ENCODE measurements at regions not wholly inside any gene's neighbourhood (a gene's known extent, or its start where the extent isn't known, plus 50 kb on each side); places are given as distances from the start of the nearest gene placed in this dataset.

DNA sequence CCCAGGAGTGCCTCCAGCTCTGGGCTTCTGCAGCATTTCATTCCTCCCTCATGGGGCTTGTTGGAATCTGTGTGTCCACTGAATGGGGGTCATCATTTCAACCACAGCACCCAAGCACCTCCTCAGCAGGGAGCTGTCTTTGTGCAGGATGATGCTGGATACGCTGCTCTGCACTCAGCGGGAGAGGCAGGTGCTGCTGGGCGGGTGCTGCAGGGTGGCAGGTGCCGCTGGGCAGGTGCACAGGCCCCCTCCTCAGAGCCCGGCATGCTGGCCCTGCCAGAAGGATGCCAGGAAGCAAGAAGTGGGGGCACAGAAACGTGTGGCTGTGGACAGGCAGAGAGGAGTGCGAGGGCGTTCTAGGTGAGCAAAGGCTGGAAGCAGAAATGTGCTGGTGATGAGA, 121.8 kb upstream of the VSTM2B start:
- Histone ChIP-seq H3K36me3 (ENCODE audit: control insufficient read depth, insufficient read depth, low read length) (no peaks in the 10 kb centered on the region), H3K9me3 (ENCODE audit: control insufficient read depth, insufficient read depth, low read depth, low read length) (no peaks in the 10 kb centered on the region), H3K27me3 (ENCODE audit: control insufficient read depth, insufficient read depth, low read length) (peaks cover 4% of the 10 kb centered on the region; the same call in 1 of the 2 replicates), H3K4me3 (ENCODE audit: low read depth in 2 of 2, low read length in 2 of 2) (no peak overlapping the region), H3K4me1 (ENCODE audit: control insufficient read depth, insufficient read depth, low read length) (peaks cover 3% of the 10 kb centered on the region), H3K27ac (ENCODE audit: low read length) (no peak overlapping the region)
- no TSS peak for BruUV-seq (replicated peaks)
- intact Hi-C loops (cut with micrococcal nuclease; ENCODE audit: unreplicated experiment) (no loop called here), in situ Hi-C loops (cut with HindIII; ENCODE audit: low pct_unique_long_range_greater_than_20kb, low sequenced_read_pairs) (no loop called here)
- CTCF ChIA-PET, result no interaction called here
- ATAC-seq (no peak), DNase-seq (ENCODE audit: low read depth, low spot score) (no peak)
- TF ChIP-seq, protein P1, sequence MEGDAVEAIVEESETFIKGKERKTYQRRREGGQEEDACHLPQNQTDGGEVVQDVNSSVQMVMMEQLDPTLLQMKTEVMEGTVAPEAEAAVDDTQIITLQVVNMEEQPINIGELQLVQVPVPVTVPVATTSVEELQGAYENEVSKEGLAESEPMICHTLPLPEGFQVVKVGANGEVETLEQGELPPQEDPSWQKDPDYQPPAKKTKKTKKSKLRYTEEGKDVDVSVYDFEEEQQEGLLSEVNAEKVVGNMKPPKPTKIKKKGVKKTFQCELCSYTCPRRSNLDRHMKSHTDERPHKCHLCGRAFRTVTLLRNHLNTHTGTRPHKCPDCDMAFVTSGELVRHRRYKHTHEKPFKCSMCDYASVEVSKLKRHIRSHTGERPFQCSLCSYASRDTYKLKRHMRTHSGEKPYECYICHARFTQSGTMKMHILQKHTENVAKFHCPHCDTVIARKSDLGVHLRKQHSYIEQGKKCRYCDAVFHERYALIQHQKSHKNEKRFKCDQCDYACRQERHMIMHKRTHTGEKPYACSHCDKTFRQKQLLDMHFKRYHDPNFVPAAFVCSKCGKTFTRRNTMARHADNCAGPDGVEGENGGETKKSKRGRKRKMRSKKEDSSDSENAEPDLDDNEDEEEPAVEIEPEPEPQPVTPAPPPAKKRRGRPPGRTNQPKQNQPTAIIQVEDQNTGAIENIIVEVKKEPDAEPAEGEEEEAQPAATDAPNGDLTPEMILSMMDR (IDR thresholded peaks at IDR 0.05), result no peak
- TF ChIP-seq TCF7L2 (IDR thresholded peaks at IDR 0.05; ENCODE audit: low read depth, low read length) (no peak), SIN3A (IDR thresholded peaks at IDR 0.05; ENCODE audit: borderline replicate concordance, insufficient read depth, low read depth, low read length) (no peak), POLR2AphosphoS5 (IDR thresholded peaks at IDR 0.05; ENCODE audit: low read depth, low read length) (no peak)
- TF ChIP-seq, protein P2, sequence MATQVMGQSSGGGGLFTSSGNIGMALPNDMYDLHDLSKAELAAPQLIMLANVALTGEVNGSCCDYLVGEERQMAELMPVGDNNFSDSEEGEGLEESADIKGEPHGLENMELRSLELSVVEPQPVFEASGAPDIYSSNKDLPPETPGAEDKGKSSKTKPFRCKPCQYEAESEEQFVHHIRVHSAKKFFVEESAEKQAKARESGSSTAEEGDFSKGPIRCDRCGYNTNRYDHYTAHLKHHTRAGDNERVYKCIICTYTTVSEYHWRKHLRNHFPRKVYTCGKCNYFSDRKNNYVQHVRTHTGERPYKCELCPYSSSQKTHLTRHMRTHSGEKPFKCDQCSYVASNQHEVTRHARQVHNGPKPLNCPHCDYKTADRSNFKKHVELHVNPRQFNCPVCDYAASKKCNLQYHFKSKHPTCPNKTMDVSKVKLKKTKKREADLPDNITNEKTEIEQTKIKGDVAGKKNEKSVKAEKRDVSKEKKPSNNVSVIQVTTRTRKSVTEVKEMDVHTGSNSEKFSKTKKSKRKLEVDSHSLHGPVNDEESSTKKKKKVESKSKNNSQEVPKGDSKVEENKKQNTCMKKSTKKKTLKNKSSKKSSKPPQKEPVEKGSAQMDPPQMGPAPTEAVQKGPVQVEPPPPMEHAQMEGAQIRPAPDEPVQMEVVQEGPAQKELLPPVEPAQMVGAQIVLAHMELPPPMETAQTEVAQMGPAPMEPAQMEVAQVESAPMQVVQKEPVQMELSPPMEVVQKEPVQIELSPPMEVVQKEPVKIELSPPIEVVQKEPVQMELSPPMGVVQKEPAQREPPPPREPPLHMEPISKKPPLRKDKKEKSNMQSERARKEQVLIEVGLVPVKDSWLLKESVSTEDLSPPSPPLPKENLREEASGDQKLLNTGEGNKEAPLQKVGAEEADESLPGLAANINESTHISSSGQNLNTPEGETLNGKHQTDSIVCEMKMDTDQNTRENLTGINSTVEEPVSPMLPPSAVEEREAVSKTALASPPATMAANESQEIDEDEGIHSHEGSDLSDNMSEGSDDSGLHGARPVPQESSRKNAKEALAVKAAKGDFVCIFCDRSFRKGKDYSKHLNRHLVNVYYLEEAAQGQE (IDR thresholded peaks at IDR 0.05; ENCODE audit: insufficient read depth in 1 of 2, low read depth in 2 of 2, low read length in 1 of 2), result no peak
- POLR2A ChIA-PET, result no interaction called here

DNA sequence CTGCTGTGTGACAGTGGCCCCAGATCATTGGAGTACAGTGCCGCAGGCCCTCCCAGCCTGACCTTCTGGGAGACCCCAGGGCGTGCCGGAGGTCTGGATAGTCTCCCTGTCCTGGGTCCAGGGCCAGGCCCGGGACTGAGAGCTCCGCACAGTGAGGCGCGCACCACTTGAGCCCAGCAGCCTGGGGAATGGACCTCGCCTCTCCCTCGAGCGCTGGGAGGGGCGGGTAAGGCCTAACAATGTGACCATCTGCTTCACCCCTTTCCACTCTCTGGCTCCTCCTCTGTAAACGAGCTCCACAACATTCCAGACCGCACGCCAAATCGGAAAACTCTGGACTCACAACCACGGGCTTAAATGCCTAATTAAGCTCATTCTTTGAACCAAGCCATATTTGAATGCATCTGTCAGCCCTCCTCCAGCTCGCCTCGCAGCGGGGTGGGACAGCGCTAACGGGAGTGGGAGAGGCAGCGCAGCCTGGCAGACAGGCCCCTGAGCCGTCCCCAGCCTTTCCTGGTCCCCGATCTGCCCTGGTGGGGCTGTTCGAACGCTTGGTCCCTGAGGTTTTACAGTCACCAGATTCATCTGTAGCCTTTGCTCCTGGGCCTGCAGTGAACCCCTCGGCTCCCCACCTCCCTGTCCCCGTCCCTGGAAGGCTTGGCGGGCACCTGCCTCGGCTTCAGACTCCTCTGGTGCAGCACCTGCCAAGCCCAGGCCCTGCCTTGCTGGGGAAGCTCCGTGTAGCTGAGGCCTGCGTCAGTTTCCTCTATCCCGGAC, 120.7 kb upstream of the VSTM2B start:
- no TSS peak for BruUV-seq (replicated peaks)
- Histone ChIP-seq H3K4me3 (ENCODE audit: low read depth in 2 of 2, low read length in 2 of 2) (no peak overlapping the region), H3K4me1 (ENCODE audit: control insufficient read depth, insufficient read depth, low read length) (peaks cover 3% of the 10 kb centered on the region), H3K36me3 (ENCODE audit: control insufficient read depth, insufficient read depth, low read length) (no peaks in the 10 kb centered on the region), H3K9me3 (ENCODE audit: control insufficient read depth, insufficient read depth, low read depth, low read length) (no peaks in the 10 kb centered on the region), H3K27ac (ENCODE audit: low read length) (no peak overlapping the region), H3K27me3 (ENCODE audit: control insufficient read depth, insufficient read depth, low read length) (0 out of 2 replicates have a peak, but pooled peaks cover 2% of the 10 kb centered on the region)
- DNase-seq (ENCODE audit: low read depth, low spot score) (no peak), ATAC-seq (0 out of 2 replicates have a peak, but pooled peaks have one; percentile 9)
- ChIA-PET POLR2A (no interaction called here), CTCF (interaction anchor here (0.7 kb wide), 1 partner anchor 141 kb away, joined by 3 read pairs; no protein-coding TSS in a partner anchor)
- intact Hi-C loops (cut with micrococcal nuclease; ENCODE audit: unreplicated experiment), result no loop called here
- in situ Hi-C loops (cut with HindIII; ENCODE audit: low pct_unique_long_range_greater_than_20kb, low sequenced_read_pairs), result no loop called here
- TF ChIP-seq POLR2AphosphoS5 (IDR thresholded peaks at IDR 0.05; ENCODE audit: low read depth, low read length), result no peak
- TF ChIP-seq, protein P1 (IDR thresholded peaks at IDR 0.05), result no peak
- no peak for TF ChIP-seq TCF7L2 (IDR thresholded peaks at IDR 0.05; ENCODE audit: low read depth, low read length)
- TF ChIP-seq SIN3A (IDR thresholded peaks at IDR 0.05; ENCODE audit: borderline replicate concordance, insufficient read depth, low read depth, low read length), result no peak
- TF ChIP-seq, protein P2 (IDR thresholded peaks at IDR 0.05; ENCODE audit: insufficient read depth in 1 of 2, low read depth in 2 of 2, low read length in 1 of 2), result no peak
